ENCODE measurements at regions not wholly inside any gene's neighbourhood (a gene's known extent, or its start where the extent isn't known, plus 50 kb on each side); places are given as distances from the start of the nearest gene placed in this dataset.
"Not testable (repeated sequence)": the region's sequence is repeated elsewhere in the genome, so short reads cannot be mapped to it uniquely, and the experiment has no call there.

DNA sequence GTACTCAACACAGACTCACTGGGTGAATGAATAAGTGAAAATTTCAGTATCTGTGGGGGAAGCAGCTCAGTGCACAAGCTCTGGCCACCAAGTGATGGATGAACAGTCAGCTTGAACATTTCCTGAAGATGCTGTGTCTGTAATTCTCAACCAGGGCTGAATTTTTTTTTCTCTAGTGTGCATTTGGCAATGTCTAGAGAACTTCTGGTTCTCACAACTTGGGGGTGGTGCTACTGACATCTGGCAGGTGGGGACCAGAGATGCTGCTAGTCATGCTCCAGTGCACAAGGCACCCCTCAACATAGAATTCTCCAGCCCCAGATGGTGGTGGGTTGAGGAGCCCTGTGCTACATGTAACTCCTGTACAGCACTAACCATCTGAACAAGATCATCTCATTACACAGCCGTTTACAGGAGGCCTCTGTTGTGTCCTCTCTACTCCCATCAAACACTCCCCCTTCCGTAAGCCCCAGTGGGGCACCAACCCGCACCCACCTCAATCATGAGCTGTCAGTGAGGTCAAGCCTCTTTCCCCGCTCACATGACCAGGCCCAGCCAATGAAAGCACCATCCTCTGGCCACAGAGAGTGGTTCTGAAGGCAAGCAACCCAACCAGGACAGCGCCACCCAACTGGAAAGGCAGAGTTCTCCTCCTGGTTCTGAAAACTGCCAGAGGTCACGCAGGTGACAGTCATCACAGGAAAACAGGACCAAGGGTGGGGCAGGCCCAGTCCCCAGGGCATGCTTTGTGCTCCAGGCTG, 103.9 kb upstream of the PMEPA1 start:
- no peak for DNase-seq

DNA sequence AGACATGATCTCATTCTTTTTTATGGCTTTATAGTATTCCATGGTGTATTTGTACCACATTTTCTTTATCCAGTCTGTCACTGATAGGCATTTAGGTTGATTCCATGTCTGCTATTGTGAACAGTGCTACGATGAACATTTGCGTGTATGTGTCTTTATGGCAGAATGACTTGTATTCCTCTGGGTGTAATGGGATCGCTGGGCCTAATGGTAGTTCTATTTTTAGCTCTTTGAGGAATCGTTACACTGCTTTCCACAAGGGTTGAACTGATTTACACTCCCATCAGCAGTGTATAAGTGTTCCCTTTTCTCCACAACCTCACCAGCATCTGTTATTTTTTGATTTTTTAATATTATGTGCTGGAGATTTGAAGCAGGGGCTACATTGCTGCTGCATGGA, 102.8 kb upstream of the PMEPA1 start:
- not testable (repeated sequence) for DNase-seq

DNA sequence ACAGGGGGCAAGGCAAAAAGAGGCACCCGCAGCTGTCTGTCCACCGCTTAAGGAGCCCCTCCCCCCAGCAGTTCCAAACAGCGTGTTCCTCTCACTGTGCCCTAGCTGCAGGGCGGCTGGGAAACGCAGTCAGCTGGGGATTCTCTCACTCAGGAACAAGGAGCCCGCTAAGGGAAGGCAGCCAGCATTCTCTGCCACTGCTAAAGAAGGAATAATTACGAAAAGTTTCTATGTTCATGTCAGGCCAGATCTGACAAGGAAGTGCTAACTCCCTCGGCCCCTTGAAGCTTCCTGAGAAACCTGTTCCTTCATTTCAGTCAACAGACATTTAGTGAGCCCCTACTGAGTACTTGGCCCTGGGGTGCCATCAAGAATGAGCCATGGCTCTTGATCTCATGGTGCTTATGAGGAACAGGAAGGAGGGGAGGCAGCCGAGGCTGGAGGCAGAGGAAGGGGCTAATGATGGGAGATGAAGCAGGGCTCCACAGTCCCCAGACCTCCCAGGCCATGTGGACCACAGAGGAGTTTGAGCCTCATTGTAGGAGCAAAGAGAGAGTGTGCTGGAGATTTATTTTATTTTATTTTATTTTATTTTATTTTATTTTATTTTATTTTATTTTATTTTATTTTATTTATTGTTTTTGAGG, 101.7 kb upstream of the PMEPA1 start:
- DNase-seq: no peak

DNA sequence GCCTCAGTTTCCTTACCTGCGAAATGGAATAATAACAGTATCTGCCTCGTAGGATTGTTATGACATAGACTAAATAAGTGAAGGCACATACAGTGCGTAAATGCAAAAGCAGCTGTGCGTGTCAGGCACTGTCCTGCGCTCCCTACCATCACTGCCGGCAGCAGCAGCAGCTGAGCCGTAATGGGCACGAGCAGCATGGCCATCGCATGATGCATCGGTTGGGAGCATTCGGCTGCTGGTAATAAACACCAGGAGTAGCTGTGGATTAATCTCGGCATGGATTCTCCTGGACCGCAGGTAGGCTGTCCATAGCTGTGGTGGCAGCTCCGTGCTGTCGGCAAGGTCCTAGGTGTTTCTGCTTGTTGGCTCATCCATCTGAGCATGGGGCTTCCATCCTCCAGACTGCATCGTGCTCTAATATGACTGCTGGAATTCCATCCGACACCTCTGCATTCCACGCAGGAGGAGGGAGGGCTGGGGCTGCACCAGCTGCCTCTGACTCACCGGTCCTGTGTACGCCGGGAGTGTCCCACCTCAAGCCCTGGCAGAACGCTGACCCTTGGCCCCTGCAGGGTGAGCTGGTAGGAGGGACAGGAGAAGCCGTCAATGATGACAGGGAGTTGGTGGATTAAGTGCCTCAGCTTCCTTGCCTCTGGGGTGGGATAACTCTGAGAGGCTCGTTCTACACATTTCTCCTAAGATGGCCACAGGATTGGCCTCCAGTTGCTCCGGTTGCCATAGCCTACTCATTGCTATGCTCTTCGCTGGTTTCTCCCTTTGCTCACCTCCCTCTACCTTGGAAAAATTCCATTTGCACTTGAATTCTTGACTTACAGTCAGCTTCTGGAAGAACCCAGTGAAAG, 100.9 kb upstream of the PMEPA1 start:
- DNase-seq: no peak

DNA sequence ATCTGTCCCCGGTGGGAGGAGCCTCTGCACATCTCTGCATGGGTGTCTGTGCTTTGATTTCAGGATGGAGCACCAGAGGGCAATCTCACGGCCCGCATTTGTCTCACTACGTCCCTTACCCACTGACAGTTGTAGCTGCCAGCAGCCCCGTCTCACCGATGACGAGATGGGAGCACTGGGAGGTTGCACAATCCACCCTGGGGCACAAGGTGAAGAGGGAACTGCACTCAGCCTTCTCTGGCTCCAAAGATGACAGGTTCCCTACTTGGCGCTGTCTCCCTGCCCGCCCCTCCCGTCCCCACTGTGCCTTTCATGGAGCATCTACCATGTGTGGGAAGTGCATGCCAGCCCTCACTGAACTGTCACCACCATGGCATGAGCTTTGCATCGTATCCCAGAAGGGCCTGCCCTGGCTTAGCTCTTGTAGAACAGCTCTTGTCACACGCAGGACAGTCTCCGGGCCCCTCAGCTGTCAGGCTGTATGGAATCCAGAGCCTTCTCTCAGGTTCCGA, 99.9 kb upstream of the PMEPA1 start:
- DNase-seq: no peak

DNA sequence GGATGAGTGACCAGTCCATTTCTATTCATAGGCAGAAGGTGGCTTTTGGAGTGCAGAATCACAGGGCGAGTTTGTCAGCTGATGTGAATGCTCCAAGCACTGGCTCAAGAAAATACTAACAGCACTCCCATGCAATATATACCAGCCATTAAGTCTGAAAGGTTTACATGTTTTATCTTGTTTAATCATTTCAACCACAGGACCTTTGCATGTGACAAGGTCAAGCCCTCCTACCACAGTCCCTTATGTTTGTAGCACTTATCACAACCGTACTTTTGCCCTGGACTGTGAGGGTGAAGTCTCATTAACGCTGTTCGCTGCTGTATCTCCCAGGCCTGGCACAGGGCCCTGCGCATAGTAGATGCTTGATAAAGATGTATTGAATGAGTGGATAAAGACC, 99.3 kb upstream of the PMEPA1 start:
- DNase-seq: no peak

DNA sequence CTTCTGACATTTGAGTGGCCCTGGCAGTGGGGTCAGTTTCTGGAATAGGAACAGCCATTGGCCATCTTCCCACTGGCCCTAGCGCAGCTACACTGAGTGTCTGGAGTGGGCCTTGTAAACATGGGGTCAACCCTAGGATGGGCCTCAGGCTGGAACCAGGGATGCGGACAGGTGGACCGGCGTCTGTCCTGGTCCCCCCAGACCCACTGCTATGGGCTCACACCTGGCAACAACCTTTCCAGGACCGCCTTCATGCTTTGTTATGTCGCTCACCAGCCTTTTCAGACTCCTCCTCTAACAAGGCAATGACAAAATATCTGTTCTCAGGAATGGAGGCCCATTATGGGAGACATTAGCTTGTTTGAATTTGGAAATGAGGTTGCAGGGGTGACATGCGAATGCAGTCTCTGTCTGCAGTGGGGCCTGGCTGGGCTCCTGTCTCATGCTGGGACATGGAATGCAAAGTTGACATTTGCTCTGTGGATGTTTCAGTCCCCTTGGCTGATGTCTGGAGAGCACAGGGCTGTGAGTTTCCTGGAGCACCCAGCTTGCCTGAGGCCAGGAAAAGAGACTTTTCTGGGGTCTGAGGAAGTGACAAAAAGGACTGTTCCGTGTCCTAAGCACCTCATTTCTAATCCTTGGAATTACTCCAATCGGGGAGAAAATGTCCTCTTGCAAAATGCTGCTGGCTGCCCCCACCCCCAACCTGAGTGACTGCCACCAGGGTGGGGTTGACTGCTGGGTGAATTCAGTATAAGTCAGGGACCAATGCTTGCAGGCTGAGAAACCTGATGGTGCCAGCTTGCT, 98.7 kb upstream of the PMEPA1 start:
- DNase-seq: no peak

DNA sequence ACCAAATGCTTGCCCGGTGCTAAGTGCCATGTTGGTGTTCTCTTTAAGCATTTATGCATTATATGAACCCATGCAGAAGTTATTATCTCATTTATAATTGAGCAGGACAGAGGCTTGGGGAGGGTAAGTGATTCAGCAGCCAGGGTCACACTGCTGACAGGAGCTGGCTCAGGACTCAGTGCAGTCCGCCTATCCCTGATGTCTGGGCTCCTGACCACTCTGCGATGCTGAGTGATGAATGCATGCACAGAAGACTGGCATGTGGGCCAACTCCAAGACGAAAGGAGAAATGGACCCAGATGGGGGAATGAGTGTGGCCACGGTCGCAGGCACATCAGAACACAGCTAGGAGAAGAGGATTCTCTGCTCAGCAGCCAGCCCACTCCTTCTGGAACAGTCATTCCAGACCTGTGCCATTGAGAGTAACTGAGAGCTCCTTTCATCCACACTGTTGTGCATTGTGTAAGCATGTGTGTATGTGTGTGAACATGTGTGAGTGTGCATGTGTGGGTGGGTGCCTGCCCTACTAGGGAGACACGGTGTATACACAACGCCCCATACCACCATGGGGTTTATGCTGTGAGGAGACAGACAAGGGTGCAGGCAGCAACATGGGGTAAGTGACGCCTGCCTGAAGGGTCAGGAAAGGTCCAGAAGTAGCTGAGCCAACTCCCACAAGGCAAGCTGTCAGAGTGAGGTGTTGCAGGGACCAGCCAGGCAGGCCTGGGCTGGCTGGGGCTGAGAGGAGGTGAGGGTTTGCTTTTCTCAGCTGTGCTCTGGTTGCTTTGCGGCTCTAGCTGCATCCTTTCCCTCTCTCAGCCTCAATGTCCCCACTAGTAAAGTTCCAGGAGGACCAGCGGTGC, 97.8 kb upstream of the PMEPA1 start:
- DNase-seq: no peak

DNA sequence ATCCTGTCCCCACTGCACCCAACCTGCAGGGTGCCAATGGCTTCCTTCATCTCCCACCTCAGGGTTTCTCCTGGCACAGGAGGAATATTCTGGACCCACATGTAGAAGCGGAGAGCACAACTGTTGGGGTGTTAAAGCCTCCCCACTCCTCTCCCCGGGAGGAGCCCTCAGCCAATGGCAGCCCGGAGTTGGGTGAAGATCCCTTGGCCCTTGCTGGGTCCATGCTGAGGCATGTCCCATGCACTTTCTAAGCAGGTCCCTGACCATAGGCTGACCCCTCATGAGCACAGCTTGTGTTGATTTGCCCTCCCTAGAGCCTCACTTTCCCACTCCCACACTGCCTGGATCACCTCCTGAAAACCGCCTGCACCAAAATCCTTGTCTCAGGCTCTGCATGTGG, 97.2 kb upstream of the PMEPA1 start:
- no peak for DNase-seq

DNA sequence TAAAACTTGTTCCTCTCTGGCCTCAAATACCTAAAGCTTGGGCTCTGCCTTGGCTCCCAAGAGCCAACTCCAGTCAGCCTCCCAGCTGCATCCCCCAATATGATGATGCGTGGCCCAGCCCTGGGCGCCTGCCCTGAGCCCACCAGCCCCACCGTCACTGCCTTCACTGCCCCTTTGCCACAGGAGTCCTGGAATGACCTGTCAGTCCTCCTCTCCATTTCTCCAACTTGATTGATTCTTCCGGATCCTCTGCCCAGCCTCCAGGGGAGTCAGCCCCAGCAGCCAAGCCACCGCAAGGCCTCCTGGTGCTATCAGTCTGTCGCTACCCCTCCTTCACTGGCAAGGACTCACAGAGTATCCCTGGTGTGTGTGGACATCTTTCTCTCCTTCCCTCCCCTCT, 96.7 kb upstream of the PMEPA1 start:
- no peak for DNase-seq

DNA sequence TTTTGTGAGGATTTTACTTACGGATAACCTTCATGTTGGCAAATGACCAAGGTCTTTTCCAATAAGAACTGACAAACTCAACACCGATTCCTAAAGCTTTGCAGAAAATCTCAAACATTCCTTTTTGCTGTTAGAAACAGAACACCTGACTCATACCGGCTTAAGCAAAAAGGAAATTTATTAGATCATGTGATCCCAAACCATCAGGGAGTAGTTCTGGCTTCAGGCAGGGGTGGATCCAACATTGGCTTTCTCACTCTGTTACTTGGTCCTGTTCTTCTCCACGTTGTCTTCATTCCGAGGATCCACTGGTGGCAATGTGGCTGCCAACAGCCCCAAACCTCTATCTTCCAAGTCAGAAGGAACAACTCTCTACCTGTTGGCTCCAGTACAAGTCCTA, 95.9 kb upstream of the PMEPA1 start:
- no peak for DNase-seq

DNA sequence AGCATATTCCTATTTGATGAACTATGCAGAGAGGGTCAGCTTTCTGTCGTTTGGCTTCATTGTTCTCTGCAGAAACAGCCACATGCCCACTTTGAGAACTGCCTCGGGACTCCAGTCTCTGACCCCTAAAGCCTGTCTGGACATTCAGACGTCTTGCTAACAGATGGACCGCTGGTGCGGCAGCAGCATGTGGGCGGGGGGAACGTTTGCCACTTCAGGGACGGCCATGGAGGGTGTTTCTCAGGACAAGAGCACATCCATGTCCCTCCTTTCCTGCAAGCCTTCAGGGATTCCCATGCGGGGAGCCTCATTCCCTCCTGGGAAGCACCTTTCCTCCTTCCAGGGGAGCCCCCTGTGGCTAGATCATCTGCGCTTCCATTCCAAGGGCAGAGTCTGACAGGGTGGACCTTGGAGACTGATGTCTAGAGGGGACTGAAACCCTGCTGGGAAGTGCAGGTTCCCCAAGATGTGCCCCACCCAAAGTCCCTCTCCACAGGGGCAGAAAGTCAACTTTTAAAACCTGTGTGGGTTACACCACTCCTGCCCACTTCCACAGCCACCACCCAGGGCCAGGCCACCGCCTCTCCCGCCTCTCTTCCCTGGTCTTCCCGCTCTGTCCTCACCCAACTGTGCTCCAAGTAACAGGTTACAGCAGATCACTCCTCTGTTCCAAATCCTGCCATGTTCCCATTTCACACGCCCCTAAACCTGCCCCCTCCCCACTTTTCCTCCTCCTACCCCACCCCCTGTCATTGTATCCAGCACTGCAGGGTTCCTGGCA, 94.8 kb upstream of the PMEPA1 start:
- DNase-seq: no peak

DNA sequence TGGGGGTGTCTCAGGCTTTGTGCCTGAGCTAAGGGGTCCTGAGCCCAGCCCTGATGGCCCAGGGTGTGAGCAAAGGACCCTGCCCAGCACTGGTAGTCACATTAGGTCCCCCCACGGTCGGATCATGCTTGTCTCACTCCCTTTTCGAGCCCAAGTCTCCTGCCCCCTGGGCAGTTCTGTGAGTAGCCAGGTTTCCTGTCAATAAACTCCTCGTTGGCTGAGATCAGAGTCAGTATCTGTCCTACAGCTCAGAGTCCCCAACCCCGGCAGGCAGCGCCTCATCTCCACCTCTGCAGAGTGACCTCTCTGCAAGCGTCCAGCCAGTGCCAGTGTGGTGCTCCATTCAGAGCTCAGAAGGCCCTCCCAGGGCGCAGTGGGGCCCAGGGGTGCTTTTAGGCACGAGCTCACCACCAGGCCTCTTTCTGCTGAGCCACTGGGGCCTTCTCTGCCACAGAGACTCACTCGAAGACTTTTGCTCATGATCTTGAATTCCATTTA, 93.7 kb upstream of the PMEPA1 start:
- DNase-seq: no peak

DNA sequence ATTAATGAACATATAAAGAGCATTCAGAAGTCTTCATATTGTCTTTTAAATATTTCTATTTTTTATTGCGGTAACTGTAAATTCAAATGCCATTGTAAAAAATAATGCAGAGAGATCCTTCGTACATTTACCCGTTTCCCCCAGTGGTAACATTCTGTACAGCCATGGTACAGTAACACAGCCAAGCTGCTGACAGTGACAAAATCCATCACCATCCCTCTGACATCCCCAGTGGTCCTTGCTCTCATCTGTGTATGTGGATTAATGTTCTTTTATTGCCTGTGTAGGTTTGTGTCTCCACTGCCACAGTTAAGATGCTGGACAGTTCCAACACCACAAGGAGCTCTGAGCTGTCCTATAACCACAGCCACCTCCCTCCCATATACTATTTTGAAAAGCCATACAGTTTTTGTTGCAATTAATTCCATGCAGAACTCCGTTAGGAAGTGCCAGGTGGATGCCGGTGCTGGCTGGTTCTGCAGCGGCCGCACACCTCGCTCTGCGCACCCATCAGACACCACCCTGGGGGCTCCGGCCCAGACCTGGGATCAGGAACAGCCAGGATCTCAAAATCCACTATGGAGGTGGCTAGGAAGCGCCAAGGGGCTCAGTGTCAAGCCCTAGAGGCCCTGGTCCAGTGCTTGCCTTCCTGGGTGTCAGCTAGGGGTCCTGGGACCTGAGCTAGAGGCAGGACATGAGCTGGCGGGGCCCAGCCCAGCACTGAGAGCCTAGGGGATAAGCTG, 93.1 kb upstream of the PMEPA1 start:
- no peak for DNase-seq

DNA sequence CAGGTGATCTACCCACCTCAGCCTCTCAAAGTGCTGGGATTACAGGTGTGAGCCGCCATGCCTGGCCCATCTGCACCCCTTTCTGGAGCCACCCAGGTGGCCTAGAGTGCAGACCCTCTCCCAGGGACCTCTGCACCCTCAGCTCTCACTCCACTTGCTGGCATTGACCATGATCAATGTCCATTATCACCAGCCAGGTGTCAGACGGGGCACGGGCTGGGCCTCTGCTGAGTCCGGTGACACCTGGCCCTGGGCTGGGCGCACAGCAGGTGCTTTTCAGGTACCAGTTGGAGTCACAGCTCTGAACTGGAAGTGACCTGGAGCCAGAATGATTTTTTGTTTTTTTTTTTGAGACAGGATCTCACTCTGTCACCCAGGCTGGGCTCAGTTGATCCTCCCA, 91.8 kb upstream of the PMEPA1 start:
- DNase-seq: no peak

DNA sequence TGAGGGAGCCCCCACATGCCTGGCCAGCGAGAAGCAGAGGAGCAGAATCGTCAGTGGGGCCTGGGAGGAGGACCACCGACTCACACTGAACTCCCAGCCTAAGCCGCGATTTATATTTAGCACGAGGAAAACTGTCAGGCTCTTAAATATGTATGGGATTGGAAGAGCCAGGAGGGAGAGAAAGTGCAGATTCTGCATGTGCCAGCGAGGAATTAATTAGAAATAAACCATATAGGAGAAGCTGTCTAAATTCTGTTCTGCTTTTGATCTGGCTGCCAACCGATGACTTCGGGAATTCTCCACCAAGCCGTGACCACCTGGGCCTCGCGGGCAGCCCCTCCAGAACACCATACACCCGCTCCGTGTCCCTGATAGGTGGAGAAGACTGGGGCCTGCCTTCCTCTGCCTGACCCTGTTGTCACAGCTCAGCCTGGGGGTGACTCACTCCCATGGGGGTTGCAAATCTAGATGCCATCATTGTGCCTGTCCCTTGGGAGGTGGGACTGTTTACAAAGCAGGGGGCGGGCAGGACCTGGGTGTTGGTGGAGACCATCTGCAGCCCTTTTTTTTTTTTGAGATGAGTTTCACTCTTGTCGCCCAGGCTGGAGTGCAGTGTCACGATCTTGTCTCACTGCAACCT, 91.1 kb upstream of the PMEPA1 start:
- no peak for DNase-seq

DNA sequence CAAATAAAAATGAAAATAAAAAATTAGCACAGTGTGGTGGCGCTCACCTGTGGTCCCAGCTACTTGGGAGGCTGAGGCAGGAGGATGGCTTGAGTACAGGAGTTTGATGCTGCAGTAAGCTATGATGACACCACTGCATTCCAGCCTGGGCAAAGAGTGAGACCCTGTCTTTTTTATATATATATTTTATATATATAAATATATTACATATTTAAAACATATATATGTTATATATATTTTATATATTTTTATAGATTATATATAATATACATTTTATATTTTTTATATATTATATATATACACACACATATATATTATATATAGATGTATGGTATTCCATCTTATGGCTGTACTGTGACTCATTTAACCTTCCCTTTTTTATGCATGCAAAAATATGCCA, 87.6 kb upstream of the PMEPA1 start:
- DNase-seq: no peak

DNA sequence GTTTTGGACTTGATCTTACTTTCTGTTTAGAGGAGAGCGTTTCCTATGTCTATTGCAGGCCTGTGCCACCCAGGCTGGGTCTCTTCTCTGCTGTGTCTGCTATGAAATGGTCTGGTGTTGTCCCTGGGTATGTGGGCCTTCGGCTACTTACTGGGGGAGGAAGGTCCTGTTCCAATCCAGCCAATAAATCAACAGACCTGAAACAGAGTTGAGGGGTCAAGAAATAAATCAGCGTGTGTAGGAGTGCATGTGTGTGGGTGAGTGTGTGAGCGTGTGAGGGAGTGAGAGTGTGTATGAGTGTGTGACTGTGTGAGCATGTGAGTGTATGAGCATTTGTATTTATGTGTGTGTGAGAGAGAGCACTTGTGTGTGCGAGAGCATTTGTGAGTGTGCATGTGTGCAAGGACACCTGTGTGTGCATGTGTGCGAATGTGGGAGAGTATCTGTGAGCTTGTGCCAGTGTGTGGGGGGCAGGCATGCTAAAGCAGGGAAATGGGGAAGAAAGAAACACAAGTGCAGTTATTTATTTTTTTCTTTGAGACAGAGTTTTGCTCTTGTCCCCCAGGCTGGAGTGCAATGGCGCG, 86.3 kb upstream of the PMEPA1 start:
- DNase-seq: no peak

DNA sequence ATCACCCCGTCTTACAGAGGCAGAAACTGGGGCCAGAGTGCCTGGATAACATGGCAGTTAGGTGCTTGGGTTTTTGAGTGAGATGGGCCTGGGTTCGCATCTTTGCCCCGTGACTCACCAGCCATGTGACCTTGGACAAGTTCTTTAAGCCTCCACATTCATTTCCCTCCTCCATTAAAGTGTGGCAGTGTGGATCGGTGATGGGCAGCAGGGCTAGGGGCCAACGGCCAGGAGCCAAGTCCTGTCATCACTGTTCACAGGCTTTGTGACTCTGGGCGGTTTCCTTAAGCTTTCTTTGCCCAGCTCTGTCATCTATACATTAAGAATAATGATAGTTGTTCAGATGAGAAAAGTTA, 85.5 kb upstream of the PMEPA1 start:
- DNase-seq: peak; percentile 39
